Stimulated activated naive CD8-positive, alpha-beta T cell treated with anti-CD3 and anti-CD28 coated beads, Interleukin-15, Interleukin-2, amounts not matched to agents 100 ng/mL and 50 ng/mL, for 24 hours (primary cell): ENCODE measurements at regions not wholly inside any gene's neighbourhood (a gene's known extent, or its start where the extent isn't known, plus 50 kb on each side); places are given as distances from the start of the nearest gene placed in this dataset.

ENCODE experiments used
- H3K27ac Mint-ChIP-seq: one replicate; pipeline ENCODE4 v1.8.0; 2021; ENCODE audit warnings: mild to moderate bottlenecking, mixed read lengths
- H3K27me3 Mint-ChIP-seq: one replicate; pipeline ENCODE4 v1.8.0; 2021; ENCODE audit warnings: mixed read lengths
- H3K36me3 Mint-ChIP-seq: one replicate; pipeline ENCODE4 v1.8.0; 2021; ENCODE audit warnings: low read depth, mixed read lengths
- H3K4me1 Mint-ChIP-seq: one replicate; pipeline ENCODE4 v1.8.0; 2021; ENCODE audit warnings: low read depth, mixed read lengths
- H3K4me3 Mint-ChIP-seq: one replicate; pipeline ENCODE4 v1.8.0; 2021; ENCODE audit warnings: mild to moderate bottlenecking, mixed read lengths
- H3K9me3 Mint-ChIP-seq: one replicate; pipeline ENCODE4 v1.8.0; 2021; ENCODE audit warnings: mixed read lengths

DNA sequence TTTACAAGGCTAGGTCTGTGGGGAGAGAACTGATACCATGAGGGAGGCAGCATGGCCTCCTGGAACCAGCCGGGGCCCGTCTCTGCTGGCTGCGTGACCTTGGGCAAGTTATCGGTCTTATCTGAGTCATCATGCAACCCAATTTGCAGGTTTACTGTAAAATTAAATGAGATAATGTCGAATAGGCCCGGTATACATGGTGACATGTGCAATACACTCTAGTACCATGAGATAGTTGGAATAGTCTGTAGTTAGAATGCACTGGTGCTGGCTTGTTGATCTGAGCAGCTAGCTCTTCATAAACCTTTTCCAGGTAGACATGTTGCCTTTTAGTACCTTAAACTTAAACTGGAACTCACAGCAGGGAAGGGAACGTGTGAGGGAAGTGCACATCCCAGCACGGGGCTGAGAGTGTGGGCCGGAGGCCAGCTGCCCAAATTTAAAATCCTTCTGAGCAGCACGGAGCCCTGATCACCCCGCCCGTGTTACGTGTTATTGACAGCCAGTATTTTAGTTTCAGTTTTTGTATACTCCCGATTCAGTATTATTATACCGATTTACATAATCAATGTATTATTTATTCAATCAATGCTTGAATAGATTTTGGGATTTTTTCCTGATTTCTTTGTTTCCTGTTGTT, 72.4 kb upstream of the HS6ST1 start:
- Mint-ChIP-seq H3K4me1 (no peaks in the 10 kb centered on the region), H3K36me3 (no peaks in the 10 kb centered on the region), H3K9me3 (no peaks in the 10 kb centered on the region), H3K27ac (no peak overlapping the region), H3K4me3 (no peak overlapping the region), H3K27me3 (no peaks in the 10 kb centered on the region)

DNA sequence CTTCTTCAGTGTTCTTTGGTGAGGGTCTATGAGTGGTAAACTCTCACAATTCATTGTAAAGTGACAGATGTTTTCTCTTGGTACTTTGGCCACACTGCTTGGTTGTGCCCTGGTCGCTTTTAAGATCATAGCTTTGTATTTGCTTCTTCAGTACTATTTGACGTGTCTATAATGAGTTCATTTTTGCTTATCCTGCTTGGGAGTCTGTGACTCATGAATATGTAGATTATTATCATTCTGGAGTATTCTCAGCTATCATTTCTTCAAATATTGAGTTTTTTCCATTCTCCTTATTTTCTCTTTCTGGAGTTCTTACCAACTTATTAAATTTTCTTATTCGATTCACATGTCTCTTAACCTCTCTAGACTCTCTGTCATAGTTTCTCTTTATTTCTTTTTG, 73.0 kb upstream of the HS6ST1 start:
- H3K36me3 Mint-ChIP-seq = no peaks in the 10 kb centered on the region
- no peaks in the 10 kb centered on the region for H3K27me3 Mint-ChIP-seq
- no peaks in the 10 kb centered on the region for H3K9me3 Mint-ChIP-seq
- H3K4me3 Mint-ChIP-seq = no peak overlapping the region
- H3K4me1 Mint-ChIP-seq = no peaks in the 10 kb centered on the region
- no peak overlapping the region for H3K27ac Mint-ChIP-seq

DNA sequence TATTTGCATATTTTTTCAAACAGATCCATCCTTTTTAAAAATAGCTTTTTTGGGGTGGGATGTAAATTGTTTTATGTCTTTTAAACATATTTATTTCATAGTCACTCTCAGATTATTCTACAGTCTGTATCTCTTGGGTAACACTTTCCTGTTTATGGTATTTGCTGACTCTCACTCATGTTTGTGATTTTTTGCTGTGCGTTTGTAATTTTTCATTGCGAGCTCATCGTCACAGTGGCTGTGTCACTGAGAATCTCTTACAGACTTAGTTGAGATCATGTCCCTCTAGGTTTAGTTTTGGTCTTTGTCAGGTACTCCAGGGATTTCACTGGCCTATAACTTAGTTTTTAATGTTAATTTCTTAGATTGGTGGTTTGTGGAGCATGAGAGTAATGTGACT, 73.5 kb upstream of the HS6ST1 start:
- Mint-ChIP-seq H3K27ac (no peak overlapping the region), H3K4me3 (no peak overlapping the region), H3K9me3 (no peaks in the 10 kb centered on the region), H3K4me1 (no peaks in the 10 kb centered on the region), H3K36me3 (no peaks in the 10 kb centered on the region), H3K27me3 (no peaks in the 10 kb centered on the region)

DNA sequence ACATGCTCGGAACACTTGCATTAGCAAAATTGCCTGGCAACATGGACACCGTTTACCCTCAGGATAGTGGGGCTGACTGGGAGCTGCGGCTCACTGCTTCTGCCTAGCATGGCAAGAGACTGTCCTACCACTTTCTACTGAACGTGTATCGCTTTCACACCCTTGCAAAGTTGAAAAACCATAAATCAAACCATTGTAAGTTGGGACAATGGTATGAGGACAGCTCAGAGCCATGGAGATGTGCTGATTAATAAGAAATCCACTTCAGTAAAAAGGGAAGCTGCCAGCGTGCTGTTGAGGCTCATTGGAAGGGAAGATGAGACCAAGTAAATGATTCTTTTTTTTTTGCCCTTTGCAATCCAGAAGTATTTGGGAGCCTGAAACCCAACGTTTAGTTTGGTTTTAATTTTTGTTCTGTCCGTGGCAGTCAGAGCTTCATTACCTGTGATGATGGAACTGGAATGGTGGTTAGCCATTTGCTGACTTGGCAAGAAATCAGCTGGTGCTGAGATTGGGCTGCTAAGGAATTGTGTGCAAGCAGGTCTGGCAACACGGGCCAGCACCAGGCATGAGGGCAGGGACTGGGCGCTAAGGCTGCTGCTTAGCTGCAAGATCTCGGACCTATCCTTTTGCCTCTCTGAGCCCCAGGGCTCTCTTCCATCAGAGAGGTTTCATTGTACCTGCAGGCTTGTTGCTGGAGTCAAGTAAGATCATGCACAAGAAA, 75.5 kb upstream of the HS6ST1 start:
- Mint-ChIP-seq H3K4me3 (no peak overlapping the region), H3K27ac (no peak overlapping the region), H3K9me3 (no peaks in the 10 kb centered on the region), H3K4me1 (no peaks in the 10 kb centered on the region), H3K27me3 (peaks cover 4% of the 10 kb centered on the region), H3K36me3 (no peaks in the 10 kb centered on the region)

DNA sequence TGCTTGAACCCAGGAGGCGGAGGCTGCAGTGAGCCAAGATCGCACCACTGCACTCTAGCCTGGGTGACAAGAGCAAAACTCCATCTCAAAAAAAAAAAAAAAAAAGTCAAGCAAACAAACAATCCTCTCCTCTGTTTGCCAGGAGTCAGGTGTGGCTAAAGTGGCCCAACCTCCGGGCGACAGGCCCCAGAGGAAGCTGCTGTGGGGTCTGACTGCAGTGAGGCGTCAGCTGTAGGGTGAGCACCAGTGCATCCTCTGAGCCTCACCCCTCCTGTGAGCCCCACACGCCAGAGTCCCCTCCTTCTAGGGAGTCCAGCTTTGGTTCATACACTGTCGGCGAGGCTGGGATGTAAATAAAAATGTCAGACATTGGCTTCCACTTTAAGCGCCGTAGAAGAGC, 76.5 kb upstream of the HS6ST1 start:
- H3K27ac Mint-ChIP-seq = no peak overlapping the region

DNA sequence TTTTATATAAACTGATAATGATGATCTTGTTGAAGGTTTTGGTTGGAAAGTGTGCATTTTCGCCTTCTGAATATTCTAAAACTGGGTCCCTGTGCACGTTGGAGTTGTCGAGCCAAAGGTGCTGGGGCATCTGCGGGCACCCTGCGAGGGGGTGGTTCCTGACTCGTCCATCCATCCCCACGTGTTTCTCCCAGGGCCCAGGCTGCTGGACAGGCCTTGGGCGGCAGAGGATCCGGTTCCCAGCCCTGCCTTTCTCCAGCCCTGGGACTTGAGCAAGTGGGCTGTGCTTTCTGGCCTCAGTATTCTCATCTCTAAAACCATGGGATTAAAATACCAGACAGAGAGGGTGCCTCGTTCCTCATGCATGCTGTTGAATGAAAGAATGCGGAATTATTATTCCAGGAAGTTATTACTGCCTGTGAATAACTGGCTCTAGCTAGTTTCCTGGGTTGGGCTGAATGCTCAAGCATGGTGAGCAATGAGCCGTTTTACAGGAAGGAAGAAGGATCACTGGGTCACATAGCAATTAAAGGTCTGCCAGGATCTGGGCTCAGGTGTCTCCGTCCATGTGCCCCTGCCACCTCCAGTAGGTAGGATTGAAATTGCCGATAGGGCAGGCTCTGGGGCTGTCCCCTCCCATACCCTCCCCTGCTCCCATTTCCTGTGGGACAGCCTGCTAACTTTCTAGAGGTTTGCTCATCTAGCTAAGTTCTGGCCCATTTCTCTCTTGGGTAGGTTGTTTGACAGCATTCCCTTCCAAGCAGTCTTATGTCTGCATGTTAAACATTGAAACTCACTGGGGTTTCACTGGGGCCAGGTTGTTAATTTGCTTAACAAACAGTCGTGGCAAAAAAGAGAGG, 77.2 kb upstream of the HS6ST1 start:
- Mint-ChIP-seq H3K36me3 (no peaks in the 10 kb centered on the region), H3K27ac (no peak overlapping the region), H3K9me3 (no peaks in the 10 kb centered on the region), H3K4me1 (no peaks in the 10 kb centered on the region), H3K27me3 (peaks cover 9% of the 10 kb centered on the region), H3K4me3 (no peak overlapping the region)

More for the DNA sequence above, 76.5 kb upstream of the HS6ST1 start:
- Mint-ChIP-seq H3K4me1 (no peaks in the 10 kb centered on the region), H3K4me3 (no peak overlapping the region), H3K9me3 (no peaks in the 10 kb centered on the region), H3K27me3 (peaks cover 4% of the 10 kb centered on the region), H3K36me3 (no peaks in the 10 kb centered on the region)

DNA sequence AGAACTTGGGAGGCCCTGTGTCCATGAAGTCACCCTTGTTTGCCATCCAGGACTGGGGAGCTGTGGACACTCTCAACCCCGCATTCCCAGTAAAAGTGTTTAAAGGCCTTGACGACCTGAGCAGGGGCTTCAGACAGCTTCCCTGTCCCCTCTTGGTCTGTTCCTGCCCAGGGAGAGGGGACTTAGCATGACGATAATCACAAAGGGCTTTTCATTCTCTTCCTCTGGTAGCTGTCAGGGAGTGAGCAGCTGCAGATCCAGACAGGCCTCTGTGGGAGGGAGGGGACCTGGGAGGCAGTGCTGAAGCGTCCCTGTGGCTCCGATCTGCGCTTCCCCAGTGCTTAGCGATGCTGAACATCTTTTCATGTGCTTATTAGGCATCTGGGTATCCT, 77.8 kb upstream of the HS6ST1 start:
- H3K27me3 Mint-ChIP-seq = peaks cover 12% of the 10 kb centered on the region
- no peaks in the 10 kb centered on the region for H3K36me3 Mint-ChIP-seq
- H3K4me1 Mint-ChIP-seq = no peaks in the 10 kb centered on the region
- no peaks in the 10 kb centered on the region for H3K9me3 Mint-ChIP-seq
- no peak overlapping the region for H3K4me3 Mint-ChIP-seq
- H3K27ac Mint-ChIP-seq = no peak overlapping the region

DNA sequence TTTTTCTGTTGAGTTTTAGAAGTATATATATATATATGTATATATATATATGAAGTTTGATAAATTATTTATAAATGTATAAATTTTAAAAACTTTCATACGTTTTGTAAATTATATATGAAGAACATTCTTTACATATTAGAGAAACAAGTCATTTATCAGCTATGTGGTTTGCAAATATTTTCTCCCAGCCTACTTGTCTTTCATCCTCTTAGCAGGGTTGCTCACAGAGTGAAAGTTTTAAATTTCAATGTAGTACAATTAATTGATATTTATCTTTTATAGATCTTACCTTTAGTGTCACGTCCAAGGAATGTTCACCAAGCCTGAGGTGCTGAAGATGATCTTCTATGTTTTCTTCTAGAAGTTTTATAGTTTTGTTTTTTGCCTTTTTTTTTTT, 78.3 kb upstream of the HS6ST1 start:
- H3K9me3 Mint-ChIP-seq = no peaks in the 10 kb centered on the region
- peaks cover 12% of the 10 kb centered on the region for H3K27me3 Mint-ChIP-seq
- no peaks in the 10 kb centered on the region for H3K36me3 Mint-ChIP-seq
- H3K27ac Mint-ChIP-seq = no peak overlapping the region
- H3K4me3 Mint-ChIP-seq = no peak overlapping the region
- H3K4me1 Mint-ChIP-seq = no peaks in the 10 kb centered on the region

DNA sequence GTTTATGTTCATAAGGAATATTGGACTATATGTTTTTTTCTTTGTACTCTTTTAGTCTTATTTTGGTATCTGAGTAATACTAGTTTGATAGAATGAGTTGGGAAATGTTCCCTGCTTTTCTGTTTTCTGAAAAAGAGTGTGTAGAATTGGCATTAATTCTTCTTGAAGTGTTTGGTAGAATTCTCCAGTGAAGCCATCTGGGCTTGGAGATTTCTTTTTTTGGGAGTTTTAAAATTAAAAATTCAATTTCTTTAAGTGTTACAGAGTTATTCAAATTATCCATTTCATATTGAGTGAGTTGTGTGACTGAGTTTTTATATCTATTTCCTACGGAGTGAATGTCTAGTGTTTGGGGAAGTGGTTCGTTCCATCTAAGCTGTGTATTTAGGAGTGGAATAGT, 80.6 kb upstream of the HS6ST1 start:
- no peaks in the 10 kb centered on the region for H3K4me1 Mint-ChIP-seq

DNA sequence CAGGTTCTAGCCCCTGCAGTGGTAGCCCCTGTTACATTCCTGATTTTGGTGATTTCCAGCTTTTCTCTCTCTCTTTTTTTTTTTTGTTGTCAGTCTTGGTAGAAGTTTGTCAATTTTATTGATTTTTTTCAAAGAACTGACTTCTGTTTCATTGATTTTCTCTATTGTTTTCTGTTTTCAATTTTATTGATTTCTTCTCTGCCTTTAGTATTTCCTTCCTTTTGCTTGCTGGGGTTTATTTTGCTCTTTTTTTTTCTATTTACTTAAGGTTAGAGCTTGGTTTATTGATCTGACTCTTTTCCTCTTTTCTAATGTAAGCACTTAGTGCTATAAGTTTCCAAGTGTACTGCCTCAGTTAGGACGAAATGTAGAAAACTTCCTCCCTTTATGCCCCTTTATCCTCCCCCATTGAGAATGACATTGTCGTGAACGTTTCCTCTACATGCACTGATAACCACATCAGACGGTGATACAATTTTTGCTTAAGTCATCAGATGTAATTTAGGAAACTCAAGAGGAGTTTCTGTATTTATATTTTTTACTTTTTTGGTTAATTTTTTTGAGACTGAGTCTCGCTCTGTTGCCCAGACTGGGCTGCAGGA, 81.1 kb upstream of the HS6ST1 start:
- peaks cover 15% of the 10 kb centered on the region for H3K27me3 Mint-ChIP-seq
- no peak overlapping the region for H3K4me3 Mint-ChIP-seq
- no peaks in the 10 kb centered on the region for H3K4me1 Mint-ChIP-seq
- no peak overlapping the region for H3K27ac Mint-ChIP-seq
- no peaks in the 10 kb centered on the region for H3K36me3 Mint-ChIP-seq
- H3K9me3 Mint-ChIP-seq = no peaks in the 10 kb centered on the region

More for the DNA sequence above, 80.6 kb upstream of the HS6ST1 start:
- peaks cover 15% of the 10 kb centered on the region for H3K27me3 Mint-ChIP-seq
- H3K27ac Mint-ChIP-seq = no peak overlapping the region
- H3K9me3 Mint-ChIP-seq = no peaks in the 10 kb centered on the region
- no peaks in the 10 kb centered on the region for H3K36me3 Mint-ChIP-seq
- H3K4me3 Mint-ChIP-seq = no peak overlapping the region

DNA sequence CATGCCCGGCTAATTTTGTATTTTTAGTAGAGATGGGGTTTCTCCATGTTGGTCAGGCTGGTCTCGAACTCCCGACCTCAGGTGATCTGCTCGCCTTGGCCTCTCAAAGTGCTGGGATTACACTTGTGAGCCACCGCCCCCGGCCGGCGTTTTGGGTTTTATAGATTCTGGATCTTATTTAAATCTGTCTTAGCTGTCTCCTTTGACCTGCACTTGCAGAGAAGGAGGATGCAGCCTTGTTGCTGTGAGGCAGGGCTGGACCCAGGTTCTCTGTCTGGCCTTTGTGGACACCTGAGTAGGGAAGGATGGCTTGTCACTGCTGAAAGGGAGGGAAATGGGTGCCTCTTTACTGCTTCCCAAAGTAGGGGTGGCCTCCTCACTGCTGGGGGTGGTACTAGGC, 83.0 kb upstream of the HS6ST1 start:
- Mint-ChIP-seq H3K9me3 (no peaks in the 10 kb centered on the region), H3K4me1 (no peaks in the 10 kb centered on the region), H3K4me3 (no peak overlapping the region), H3K36me3 (no peaks in the 10 kb centered on the region), H3K27ac (no peak overlapping the region), H3K27me3 (peaks cover 15% of the 10 kb centered on the region)

DNA sequence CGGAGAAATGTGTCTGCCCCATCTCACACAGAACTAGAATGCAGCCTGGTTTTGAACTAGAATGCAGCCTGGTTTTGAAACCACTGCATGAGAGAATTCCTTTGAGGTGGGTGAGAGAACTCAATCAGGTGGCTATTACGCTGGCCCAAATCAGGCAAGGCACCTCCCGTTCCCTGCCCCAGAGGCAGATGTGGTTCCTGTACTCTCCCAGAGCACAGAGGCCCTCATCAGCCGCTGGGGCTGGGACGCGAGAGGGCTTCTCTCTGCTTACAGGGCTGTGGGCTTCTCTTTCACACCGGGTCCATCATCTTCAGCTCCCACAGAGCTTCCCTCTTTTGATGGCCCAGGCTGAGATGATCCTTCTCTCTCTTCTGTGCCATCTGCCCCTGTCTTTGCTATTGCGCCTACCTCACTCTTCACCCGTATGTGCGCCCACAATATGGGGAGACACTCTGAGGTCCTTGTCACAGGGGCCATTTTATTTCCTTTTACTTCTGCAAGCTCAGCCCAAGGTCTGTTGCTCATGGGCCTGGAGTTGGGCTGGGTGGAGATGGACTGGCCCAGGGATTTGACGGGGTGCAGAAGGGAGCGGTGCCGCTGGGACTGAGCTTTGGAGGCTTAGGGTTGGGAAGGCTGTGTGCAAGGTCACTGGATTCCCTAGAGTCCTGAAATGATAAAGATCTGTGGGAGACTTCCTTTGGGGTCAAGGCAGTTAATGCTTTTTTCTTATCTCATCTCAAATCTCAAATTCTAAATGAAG, 84.4 kb upstream of the HS6ST1 start:
- Mint-ChIP-seq H3K4me3 (no peak overlapping the region), H3K4me1 (no peaks in the 10 kb centered on the region), H3K27ac (no peak overlapping the region), H3K36me3 (no peaks in the 10 kb centered on the region), H3K27me3 (peaks cover 15% of the 10 kb centered on the region), H3K9me3 (no peaks in the 10 kb centered on the region)

DNA sequence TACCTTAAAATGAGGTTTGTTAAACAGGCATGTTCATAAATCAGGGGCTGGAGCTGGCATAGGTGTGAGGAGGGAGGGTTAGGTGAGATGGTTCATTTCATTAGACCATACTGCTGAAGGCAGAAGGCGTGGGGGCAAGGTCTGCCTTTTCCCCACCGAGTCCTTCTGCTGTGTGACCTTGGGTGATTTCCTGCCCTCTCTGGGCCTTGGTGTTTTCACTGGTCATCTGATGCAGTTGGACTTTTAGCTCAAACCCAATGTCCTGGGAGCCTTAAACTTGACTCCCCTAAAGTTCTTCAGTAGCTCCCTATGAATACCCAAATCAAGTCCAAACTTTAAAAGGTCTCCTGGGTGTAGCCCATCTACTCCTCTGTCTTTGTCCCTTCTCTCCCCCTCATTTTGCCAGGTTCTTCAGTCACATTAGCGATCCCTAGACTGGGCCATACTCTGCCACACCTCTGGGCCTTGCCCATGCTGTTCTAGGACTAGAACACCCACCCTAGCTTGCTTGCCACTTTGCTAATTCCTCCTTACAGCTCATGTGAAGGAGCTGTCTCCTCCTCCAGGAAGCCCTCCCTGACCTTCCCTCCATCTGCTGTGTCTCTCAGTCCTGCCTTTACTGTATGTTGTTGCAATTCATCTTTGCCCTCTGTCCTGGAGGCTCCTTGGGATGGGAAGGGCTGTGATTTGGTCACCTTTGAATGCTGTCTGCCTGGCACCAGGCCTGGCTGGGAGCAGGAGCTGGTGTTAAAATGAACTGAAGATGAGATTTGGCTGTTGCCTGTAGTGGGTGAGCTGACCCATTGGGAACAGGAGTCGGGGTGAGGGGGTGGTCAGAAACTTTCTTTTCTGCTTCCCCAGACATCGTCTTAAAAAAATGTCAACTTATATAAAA, 85.4 kb upstream of the HS6ST1 start:
- no peaks in the 10 kb centered on the region for H3K4me1 Mint-ChIP-seq
- H3K36me3 Mint-ChIP-seq = no peaks in the 10 kb centered on the region
- H3K4me3 Mint-ChIP-seq = no peak overlapping the region
- H3K27ac Mint-ChIP-seq = no peak overlapping the region
- peaks cover 11% of the 10 kb centered on the region for H3K27me3 Mint-ChIP-seq
- H3K9me3 Mint-ChIP-seq = no peaks in the 10 kb centered on the region
